Colonic mucosa (tissue), 4 donors: ENCODE measurements at regions not wholly inside any gene's neighbourhood (a gene's known extent, or its start where the extent isn't known, plus 50 kb on each side); places are given as distances from the start of the nearest gene placed in this dataset.

Source experiments
- DNase-seq: peaks from one replicate; pipeline ENCODE4 v3.0.0-alpha.2; 2020
- H3K27ac ChIP-seq: fragments of 200-600 bp; one replicate; pipeline ENCODE4 v1.8.0; 2021
- H3K27me3 ChIP-seq: fragments of 200-600 bp; one replicate; pipeline ENCODE4 v1.8.0; 2021
- H3K36me3 ChIP-seq: fragments of 200-600 bp; one replicate; pipeline ENCODE4 v1.8.0; 2021
- H3K4me1 ChIP-seq: fragments of 200-600 bp; one replicate; pipeline ENCODE4 v1.8.0; 2021; ENCODE audit warnings: mild to moderate bottlenecking
- H3K4me3 ChIP-seq: fragments of 200-600 bp; one replicate; pipeline ENCODE4 v1.8.0; 2021
- H3K9ac ChIP-seq, 2 donors: one replicate each; pipeline ENCODE4 v1.7.0; 2013; ENCODE audit warnings: control low read depth in 2 of 2, low read depth in 2 of 2, low read length in 2 of 2
- H3K9me3 ChIP-seq: fragments of 200-600 bp; one replicate; pipeline ENCODE4 v1.8.0; 2021
- intact Hi-C: fragments of 100-400 bp; cut with DNase I; formaldehyde crosslinking; loops from one replicate; pipeline ENCODE4 v1.14.1; 2022
- TF ChIP-seq, protein P1 (sequence below): fragments of 200-600 bp; IDR thresholded peaks from one replicate; pipeline ENCODE4 v1.8.0; 2022; ENCODE audit warnings: antibody characterized with exemption, mild to moderate bottlenecking
- donor health status: healthy.
- donor health status: DM: no; HTN: no; CAD: no.
- donor health status: DM: no; HTN: no; CAD: no.

DNA sequence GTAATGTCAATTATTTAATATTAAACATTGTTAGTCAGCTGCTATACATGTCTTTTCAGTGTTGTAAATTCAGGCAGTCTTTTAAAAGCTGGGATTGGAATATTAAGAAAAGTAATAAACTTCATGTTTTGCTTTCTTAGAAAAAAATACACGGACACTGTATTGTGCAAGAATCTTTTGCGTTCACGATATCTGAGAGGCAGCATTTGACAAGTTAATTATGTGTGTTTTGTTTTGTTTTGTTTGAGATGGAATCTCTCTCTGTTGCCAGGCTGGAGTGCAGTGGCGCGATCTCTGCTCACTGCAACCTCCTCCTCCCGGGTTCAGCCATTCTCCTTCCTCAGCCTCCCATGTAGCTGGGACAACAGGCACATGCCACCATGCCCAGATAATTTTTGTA, 1661.3 kb downstream of the HACE1 start:
- intact Hi-C loops, result no loop called here
- TF ChIP-seq, protein P1, sequence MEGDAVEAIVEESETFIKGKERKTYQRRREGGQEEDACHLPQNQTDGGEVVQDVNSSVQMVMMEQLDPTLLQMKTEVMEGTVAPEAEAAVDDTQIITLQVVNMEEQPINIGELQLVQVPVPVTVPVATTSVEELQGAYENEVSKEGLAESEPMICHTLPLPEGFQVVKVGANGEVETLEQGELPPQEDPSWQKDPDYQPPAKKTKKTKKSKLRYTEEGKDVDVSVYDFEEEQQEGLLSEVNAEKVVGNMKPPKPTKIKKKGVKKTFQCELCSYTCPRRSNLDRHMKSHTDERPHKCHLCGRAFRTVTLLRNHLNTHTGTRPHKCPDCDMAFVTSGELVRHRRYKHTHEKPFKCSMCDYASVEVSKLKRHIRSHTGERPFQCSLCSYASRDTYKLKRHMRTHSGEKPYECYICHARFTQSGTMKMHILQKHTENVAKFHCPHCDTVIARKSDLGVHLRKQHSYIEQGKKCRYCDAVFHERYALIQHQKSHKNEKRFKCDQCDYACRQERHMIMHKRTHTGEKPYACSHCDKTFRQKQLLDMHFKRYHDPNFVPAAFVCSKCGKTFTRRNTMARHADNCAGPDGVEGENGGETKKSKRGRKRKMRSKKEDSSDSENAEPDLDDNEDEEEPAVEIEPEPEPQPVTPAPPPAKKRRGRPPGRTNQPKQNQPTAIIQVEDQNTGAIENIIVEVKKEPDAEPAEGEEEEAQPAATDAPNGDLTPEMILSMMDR, result no peak

GRCh38 chr6:103193413-103193812, 1666.3 kb downstream of the HACE1 start:
- Histone ChIP-seq H3K27me3 (no peaks in the 10 kb centered on the region), H3K27ac (no peak overlapping the region), H3K4me1 (no peaks in the 10 kb centered on the region), H3K9ac (no peak overlapping the region), H3K4me3 (no peak overlapping the region), H3K36me3 (no peaks in the 10 kb centered on the region), H3K9me3 (no peaks in the 10 kb centered on the region)
- intact Hi-C loops, result no loop called here
- no peak for DNase-seq
- TF ChIP-seq, protein P1, result no peak

More for the DNA sequence above, 1661.3 kb downstream of the HACE1 start:
- Histone ChIP-seq H3K4me1 (no peaks in the 10 kb centered on the region), H3K27me3 (no peaks in the 10 kb centered on the region), H3K36me3 (no peaks in the 10 kb centered on the region), H3K27ac (no peak overlapping the region), H3K9ac (no peak overlapping the region), H3K4me3 (no peak overlapping the region), H3K9me3 (no peaks in the 10 kb centered on the region)
- no peak for DNase-seq

DNA sequence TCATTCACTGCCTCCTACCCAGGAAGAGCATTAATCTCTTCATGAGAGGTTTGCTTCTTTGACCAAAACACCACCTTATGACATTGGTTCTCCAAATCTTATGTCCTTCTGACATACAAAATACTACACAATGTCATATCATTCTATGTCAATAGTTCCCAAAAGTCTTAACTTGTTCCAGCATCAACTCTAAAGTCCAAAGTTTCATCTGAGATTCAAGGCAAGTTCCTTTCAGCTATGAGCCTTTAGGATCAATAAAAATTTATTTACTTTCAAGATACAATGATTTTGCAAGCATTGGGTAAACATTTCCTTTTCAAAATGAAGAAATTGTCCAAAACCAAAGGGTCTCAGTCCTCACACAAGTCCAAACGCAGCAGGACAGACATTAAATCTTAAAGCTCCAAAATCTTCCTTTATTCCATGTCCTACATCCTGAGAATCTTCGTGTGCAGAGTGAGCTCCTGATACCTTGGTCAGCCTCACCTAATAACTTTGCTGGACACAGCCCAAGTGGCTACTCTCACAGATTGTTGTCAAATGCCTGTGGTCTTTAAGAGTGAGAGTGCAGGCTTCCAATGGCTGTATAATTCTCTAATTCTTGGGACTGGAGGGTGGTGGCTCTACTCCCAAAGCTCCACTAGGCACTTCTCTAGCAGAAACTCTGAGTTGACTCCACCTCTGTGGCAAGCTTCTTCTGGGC, 1668.2 kb downstream of the HACE1 start:
- H3K4me1 ChIP-seq, result no peaks in the 10 kb centered on the region
- no peaks in the 10 kb centered on the region for H3K9me3 ChIP-seq
- H3K36me3 ChIP-seq, result no peaks in the 10 kb centered on the region
- H3K27ac ChIP-seq, result no peak overlapping the region
- H3K4me3 ChIP-seq, result no peak overlapping the region
- TF ChIP-seq, protein P1, result no peak
- no peak for DNase-seq
- H3K27me3 ChIP-seq, result no peaks in the 10 kb centered on the region
- H3K9ac ChIP-seq, result no peak overlapping the region
- intact Hi-C loops, result no loop called here

DNA sequence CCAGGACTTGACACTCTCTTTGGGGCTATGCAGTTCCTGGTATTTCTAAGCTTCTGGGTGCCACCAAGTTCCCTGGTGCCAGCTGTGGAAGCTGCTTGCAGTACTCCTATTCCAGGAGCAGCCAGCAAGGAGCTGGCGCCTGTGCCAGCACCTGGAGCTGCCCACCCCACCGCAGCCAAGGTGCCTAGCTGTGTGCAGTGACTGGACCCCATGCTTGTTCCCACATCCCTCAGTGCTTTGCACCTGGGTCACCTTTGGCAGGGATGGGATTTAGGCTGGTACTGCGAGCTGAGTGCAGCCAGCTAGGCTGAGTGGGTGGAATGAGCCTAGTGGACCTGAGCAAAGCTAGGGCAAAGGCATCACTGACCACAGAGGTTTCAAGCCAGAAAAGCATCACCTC, 1674.9 kb downstream of the HACE1 start:
- intact Hi-C loops, result no loop called here
- Histone ChIP-seq H3K27ac (no peak overlapping the region), H3K4me1 (no peaks in the 10 kb centered on the region), H3K4me3 (no peak overlapping the region), H3K27me3 (no peaks in the 10 kb centered on the region), H3K9ac (no peak overlapping the region), H3K36me3 (no peaks in the 10 kb centered on the region), H3K9me3 (no peaks in the 10 kb centered on the region)
- DNase-seq, result no peak
- TF ChIP-seq, protein P1, result no peak

DNA sequence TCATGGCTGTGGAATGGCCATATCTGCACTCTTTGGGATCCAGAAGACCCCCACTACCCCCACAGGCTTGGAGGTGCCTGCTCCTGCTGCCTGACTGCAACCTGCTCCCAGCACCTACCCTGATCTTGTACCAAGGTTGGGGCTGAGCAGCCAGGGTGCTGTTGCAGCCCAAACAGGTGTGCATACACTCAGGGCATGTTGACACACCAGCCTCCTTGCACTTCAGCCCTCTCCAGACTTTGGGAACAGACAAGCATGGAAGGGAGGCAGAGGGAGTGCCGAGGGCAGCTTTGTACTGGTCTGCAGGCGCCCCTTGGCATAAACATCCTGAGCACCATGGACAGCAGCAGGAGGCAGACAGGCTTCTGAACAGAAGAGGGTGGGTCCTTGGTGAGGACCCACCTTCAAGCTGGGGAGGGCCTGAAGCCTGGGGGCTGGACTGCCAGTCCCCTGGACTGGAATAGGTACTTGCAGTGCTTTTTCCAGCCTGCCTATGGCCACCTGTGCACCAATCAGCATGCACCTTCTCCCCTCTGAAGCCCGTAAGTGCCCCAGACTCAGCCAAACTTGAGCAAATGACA, 1675.8 kb downstream of the HACE1 start:
- H3K4me1 ChIP-seq, result no peaks in the 10 kb centered on the region
- intact Hi-C loops, result no loop called here
- no peak for DNase-seq
- H3K27me3 ChIP-seq, result no peaks in the 10 kb centered on the region
- no peak overlapping the region for H3K9ac ChIP-seq
- no peak overlapping the region for H3K4me3 ChIP-seq
- H3K27ac ChIP-seq, result no peak overlapping the region
- TF ChIP-seq, protein P1, result no peak
- no peaks in the 10 kb centered on the region for H3K36me3 ChIP-seq
- H3K9me3 ChIP-seq, result no peaks in the 10 kb centered on the region
